Astrocyte of the cerebellum (primary cell): ENCODE measurements at regions not wholly inside any gene's neighbourhood (a gene's known extent, or its start where the extent isn't known, plus 50 kb on each side); places are given as distances from the start of the nearest gene placed in this dataset.

Experiments used
- DNase-seq: peaks from one replicate; pipeline ENCODE4 v3.0.0-alpha.2; 2011; ENCODE audit warnings: low read depth
- H3K4me3 ChIP-seq: 2 replicates; pipeline ENCODE4 v1.5.1; 2011; ENCODE audit warnings: mild to moderate bottlenecking, low read depth, low read length, moderate library complexity
- in situ Hi-C: cut with HindIII; loops from 2 replicates; pipeline ENCODE4 v1.10.0; 2017; ENCODE audit warnings: low sequenced_read_pairs
- TF ChIP-seq, protein P1 (sequence below): IDR thresholded peaks from 2 replicates; pipeline ENCODE4 v1.5.1; 2012; ENCODE audit warnings: low read length, low read depth, moderate library complexity, mild to moderate bottlenecking; ENCODE audit errors: missing control alignments

DNA sequence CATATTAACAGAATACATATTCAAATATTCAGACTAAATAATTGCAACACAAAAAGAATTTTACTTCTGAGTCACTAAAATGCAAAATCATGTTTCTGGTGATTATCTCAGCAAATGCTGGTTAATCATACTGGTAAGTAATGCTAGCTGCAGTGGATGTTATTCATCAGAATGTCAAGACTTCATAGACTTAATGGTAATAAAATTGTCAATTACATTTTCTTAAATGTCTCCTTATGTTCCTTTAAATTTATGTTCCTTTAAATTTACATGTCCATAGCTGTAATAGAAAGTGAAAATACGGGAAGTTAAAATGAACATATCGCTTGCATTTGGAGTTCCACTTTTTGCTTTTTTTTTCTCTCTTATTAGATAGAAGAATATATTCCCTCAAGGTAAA is 853.0 kb downstream of the SLITRK6 start:
- TF ChIP-seq, protein P1, sequence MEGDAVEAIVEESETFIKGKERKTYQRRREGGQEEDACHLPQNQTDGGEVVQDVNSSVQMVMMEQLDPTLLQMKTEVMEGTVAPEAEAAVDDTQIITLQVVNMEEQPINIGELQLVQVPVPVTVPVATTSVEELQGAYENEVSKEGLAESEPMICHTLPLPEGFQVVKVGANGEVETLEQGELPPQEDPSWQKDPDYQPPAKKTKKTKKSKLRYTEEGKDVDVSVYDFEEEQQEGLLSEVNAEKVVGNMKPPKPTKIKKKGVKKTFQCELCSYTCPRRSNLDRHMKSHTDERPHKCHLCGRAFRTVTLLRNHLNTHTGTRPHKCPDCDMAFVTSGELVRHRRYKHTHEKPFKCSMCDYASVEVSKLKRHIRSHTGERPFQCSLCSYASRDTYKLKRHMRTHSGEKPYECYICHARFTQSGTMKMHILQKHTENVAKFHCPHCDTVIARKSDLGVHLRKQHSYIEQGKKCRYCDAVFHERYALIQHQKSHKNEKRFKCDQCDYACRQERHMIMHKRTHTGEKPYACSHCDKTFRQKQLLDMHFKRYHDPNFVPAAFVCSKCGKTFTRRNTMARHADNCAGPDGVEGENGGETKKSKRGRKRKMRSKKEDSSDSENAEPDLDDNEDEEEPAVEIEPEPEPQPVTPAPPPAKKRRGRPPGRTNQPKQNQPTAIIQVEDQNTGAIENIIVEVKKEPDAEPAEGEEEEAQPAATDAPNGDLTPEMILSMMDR: no peak
- H3K4me3 ChIP-seq: no peak overlapping the region
- DNase-seq: no peak
- in situ Hi-C loops: no loop called here

DNA sequence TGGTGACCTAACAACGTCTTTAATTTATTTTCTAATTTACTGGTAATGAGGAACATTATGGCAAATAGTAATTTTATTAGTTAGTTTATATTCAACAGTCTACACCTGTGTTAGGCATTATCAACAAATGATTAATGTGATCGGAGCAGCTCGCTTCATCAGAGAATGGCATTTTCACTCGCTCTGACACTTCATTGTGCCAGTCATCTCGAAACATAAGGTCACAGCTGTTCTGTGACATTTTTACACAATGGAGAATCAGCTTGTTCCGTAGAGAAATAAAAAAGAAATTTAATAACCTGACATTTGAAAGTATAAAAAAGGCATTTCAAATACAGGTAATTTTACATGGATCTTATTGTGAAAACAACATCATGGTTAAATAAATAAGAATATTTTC is 858.4 kb downstream of the SLITRK6 start:
- no peak overlapping the region for H3K4me3 ChIP-seq
- in situ Hi-C loops: no loop called here
- TF ChIP-seq, protein P1: no peak
- DNase-seq: no peak

DNA sequence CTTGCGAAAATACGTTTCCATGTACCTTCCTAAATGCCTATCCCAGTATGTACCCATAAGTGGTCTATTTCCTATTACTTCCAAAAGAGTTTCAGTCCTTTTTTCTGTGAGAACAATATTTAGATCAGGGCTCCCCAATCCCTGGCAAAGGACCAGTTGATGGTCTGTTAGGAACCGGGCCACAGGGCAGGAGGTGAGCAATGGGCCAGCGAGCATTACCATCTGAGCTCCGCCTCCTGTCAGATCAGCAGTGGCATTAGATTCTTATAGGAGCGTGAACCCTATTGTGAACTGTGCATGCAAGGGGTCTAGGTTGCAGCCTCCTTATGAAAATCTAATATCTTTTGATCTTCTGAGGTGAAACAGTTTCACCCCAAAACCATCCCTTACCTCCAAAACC is 859.1 kb downstream of the SLITRK6 start:
- TF ChIP-seq, protein P1: no peak
- no peak overlapping the region for H3K4me3 ChIP-seq
- in situ Hi-C loops: no loop called here
- no peak for DNase-seq

DNA sequence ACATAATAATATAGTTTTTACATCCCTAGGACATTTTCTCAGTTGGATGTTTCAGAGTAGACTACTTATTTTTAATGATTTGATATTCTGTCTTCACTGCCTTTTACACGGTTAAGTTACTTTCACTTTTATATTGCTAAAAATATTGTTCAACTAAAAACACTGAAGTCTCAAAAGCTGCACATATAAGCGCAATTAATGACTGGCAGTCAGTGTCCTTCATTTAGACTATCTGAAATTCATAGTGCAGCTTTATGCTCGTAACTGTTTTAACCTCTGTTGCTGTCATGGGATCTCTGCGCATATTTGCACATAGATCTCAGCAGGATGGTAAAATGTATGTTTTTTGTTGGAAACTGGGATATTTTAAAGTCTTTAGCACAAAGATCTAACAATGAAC is 864.3 kb downstream of the SLITRK6 start:
- TF ChIP-seq, protein P1: no peak
- H3K4me3 ChIP-seq: no peak overlapping the region
- in situ Hi-C loops: no loop called here
- no peak for DNase-seq

DNA sequence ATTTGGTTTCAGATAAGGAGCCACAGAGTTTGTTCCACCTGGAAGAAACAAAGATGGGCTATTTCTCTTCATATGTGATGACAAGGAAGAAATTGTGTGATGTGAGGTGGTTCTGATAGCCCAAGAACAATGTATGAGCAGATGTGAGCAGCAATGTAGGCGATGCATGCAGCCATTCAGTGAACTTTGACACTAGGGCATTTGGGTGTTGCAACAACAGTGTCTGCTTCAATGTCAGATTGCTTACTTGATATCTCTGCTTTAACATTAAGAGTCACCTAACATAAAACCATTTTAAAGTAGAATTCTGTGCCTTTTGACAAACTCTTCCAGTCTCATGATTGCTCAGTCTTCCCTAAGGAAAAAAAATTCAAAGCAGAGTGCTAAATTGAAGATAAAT is 865.4 kb downstream of the SLITRK6 start:
- no peak for DNase-seq
- in situ Hi-C loops: no loop called here
- TF ChIP-seq, protein P1: no peak
- H3K4me3 ChIP-seq: no peak overlapping the region

DNA sequence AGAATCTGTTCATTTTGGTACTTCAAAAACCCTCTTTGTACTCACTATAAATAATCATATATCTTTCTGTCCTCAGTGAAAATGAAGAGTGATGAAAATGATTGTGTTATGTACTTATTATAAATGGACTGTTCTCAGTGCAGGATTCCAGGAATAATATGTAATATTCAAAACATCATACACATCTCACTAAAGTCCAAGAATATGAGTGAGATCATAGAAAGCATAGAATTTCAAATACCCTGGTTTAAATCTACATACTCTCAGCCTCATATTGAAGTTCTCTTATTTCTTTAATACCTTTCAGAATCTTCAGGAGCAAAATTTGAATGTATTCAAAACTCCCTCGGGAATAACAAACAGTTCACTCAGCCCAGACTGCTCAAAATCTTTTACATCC is 868.0 kb downstream of the SLITRK6 start:
- in situ Hi-C loops: no loop called here
- DNase-seq: no peak
- no peak overlapping the region for H3K4me3 ChIP-seq
- TF ChIP-seq, protein P1: no peak
